Neural cell (in vitro differentiated cells): ENCODE measurements at regions not wholly inside any gene's neighbourhood (a gene's known extent, or its start where the extent isn't known, plus 50 kb on each side); places are given as distances from the start of the nearest gene placed in this dataset.

ENCODE experiments used
- H2AFZ ChIP-seq: fragments of 200-600, 300-800 bp; sonication (generic), shearing (Covaris generic); 2 replicates; pipeline ENCODE4 v1.6.0; 2014; ENCODE audit warnings: low read depth, mild to moderate bottlenecking, antibody characterized with exemption, low read length, moderate library complexity
- H3F3A ChIP-seq: fragments of 200-600 bp; shearing (Covaris generic); 2 replicates; pipeline ENCODE4 v1.6.1; 2016; ENCODE audit warnings: mild to moderate bottlenecking, moderate library complexity, mixed read lengths, antibody characterized with exemption, low read length; ENCODE audit not compliant: insufficient read depth, poor library complexity, severe bottlenecking
- H3K27ac ChIP-seq: fragments of 200-600, 300-800 bp; sonication (generic), shearing (Covaris generic); 2 replicates; pipeline ENCODE4 v1.5.1; 2014; ENCODE audit warnings: mild to moderate bottlenecking, low read length, moderate library complexity
- H3K27me3 ChIP-seq: fragments of 300-800, 200-600 bp; sonication (generic), shearing (Covaris generic); 2 replicates; pipeline ENCODE4 v1.6.0; 2014; ENCODE audit warnings: mild to moderate bottlenecking, low read depth, low read length, moderate library complexity; ENCODE audit not compliant: insufficient read depth
- H3K36me3 ChIP-seq: fragments of 300-800, 200-600 bp; sonication (generic), shearing (Covaris generic); 2 replicates; pipeline ENCODE4 v1.5.1; 2014; ENCODE audit warnings: mild to moderate bottlenecking, antibody characterized with exemption, low read length, moderate library complexity; ENCODE audit not compliant: insufficient read depth
- H3K4me2 ChIP-seq: fragments of 300-800, 200-600 bp; sonication (generic), shearing (Covaris generic); 2 replicates; pipeline ENCODE4 v1.6.0; 2014; ENCODE audit warnings: mild to moderate bottlenecking, low read length
- H3K4me3 ChIP-seq: fragments of 300-800, 200-600 bp; sonication (generic), shearing (Covaris generic); 2 replicates; pipeline ENCODE4 v1.5.1; 2014; ENCODE audit warnings: mild to moderate bottlenecking, low read length, moderate library complexity
- H3K79me2 ChIP-seq: fragments of 200-600 bp; shearing (Covaris generic); replicated peaks from 2 replicates; pipeline ENCODE4 v1.6.0; 2014; ENCODE audit warnings: mild to moderate bottlenecking, low read length, moderate library complexity; ENCODE audit not compliant: insufficient read depth
- H3K9ac ChIP-seq: fragments of 300-800, 200-600 bp; sonication (generic), shearing (Covaris generic); 2 replicates; pipeline ENCODE4 v1.6.1; 2016; ENCODE audit warnings: mild to moderate bottlenecking, low read length, mixed read lengths
- H3K9me2 ChIP-seq: fragments of 200-600 bp; shearing (Covaris generic); 2 replicates; pipeline ENCODE4 v1.6.1; 2016; ENCODE audit warnings: mild to moderate bottlenecking, low read length, mixed read lengths; ENCODE audit not compliant: insufficient read depth
- H3K9me3 ChIP-seq: fragments of 200-600, 300-800 bp; sonication (generic), shearing (Covaris generic); 2 replicates; pipeline ENCODE4 v1.6.1; 2016; ENCODE audit warnings: mild to moderate bottlenecking, mixed run types, low read length, moderate library complexity, mixed read lengths
- H4K20me1 ChIP-seq: fragments of 200-600 bp; shearing (Covaris generic); 2 replicates; pipeline ENCODE4 v1.6.1; 2016; ENCODE audit warnings: mild to moderate bottlenecking, mixed run types; ENCODE audit not compliant: insufficient read depth
- EZH2 ChIP-seq: fragments of 200-600, 300-800 bp; shearing (Covaris generic), sonication (generic); IDR thresholded peaks from 2 replicates; pipeline ENCODE4 v1.6.1; 2014; ENCODE audit warnings: antibody characterized with exemption, low read length, borderline replicate concordance, mild to moderate bottlenecking; ENCODE audit not compliant: insufficient read depth, poor library complexity, severe bottlenecking
- MXI1 ChIP-seq: fragments of 450-650 bp; conservative IDR thresholded peaks from 2 replicates; pipeline ENCODE4 v1.6.1; 2014; ENCODE audit warnings: antibody characterized with exemption, mild to moderate bottlenecking; ENCODE audit not compliant: poor library complexity, severe bottlenecking
- POLR2AphosphoS5 ChIP-seq: IDR thresholded peaks from 2 replicates; pipeline ENCODE4 v1.6.1; 2012
- RAD21 ChIP-seq: fragments of 450-650 bp; conservative IDR thresholded peaks from 2 replicates; pipeline ENCODE4 v1.6.1; 2014; ENCODE audit warnings: antibody characterized with exemption, mild to moderate bottlenecking, moderate library complexity
- REST ChIP-seq: IDR thresholded peaks from 2 replicates; pipeline ENCODE4 v1.6.1; 2012; ENCODE audit warnings: borderline replicate concordance
- SMC3 ChIP-seq: fragments of 450-650 bp; conservative IDR thresholded peaks from 2 replicates; pipeline ENCODE4 v1.6.1; 2014; ENCODE audit warnings: antibody characterized with exemption, mild to moderate bottlenecking, moderate library complexity; ENCODE audit not compliant: poor library complexity
- TAF1 ChIP-seq: IDR thresholded peaks from 2 replicates; pipeline ENCODE4 v1.6.1; 2012; ENCODE audit warnings: low read depth

GRCh38 chr19:33963514-33963913, 166.8 kb downstream of the KCTD15 start:
- Histone ChIP-seq H3K9ac (no peak overlapping the region), H3K79me2 (no peaks in the 10 kb centered on the region), H3K9me2 (no peaks in the 10 kb centered on the region), H2AFZ (no peak overlapping the region), H3K4me3 (no peak overlapping the region), H3F3A (no peaks in the 10 kb centered on the region), H3K27me3 (no peaks in the 10 kb centered on the region), H3K9me3 (no peaks in the 10 kb centered on the region), H3K36me3 (no peaks in the 10 kb centered on the region), H3K4me2 (no peak overlapping the region), H4K20me1 (no peaks in the 10 kb centered on the region), H3K27ac (no peak overlapping the region)
- TF ChIP-seq POLR2AphosphoS5 (no peak), EZH2 (no peak), MXI1 (no peak), REST (no peak), RAD21 (no peak), SMC3 (no peak)

- Histone ChIP-seq H3K9me2 (no peaks in the 10 kb centered on the region), H3K4me2 (no peak overlapping the region), H3K27me3 (no peaks in the 10 kb centered on the region), H3K27ac (no peak overlapping the region), H3K9ac (no peak overlapping the region), H3K36me3 (no peaks in the 10 kb centered on the region), H3F3A (no peaks in the 10 kb centered on the region), H2AFZ (no peak overlapping the region), H3K9me3 (no peaks in the 10 kb centered on the region), H3K4me3 (no peak overlapping the region), H4K20me1 (no peaks in the 10 kb centered on the region), H3K79me2 (no peaks in the 10 kb centered on the region)
- TF ChIP-seq RAD21 (no peak), MXI1 (no peak), TAF1 (no peak), REST (no peak)
Measured at GRCh38 chr19:33971073-33971472, 174.4 kb downstream of the KCTD15 start.
